ENCODE measurements at regions not wholly inside any gene's neighbourhood (a gene's known extent, or its start where the extent isn't known, plus 50 kb on each side); places are given as distances from the start of the nearest gene placed in this dataset.

GRCh38 chr5:59992206-59992605, 98.7 kb upstream of the PDE4D start:
- Histone ChIP-seq H3K9me3 (ENCODE audit: control insufficient read depth, insufficient read depth, low read depth, low read length) (no peaks in the 10 kb centered on the region), H3K4me1 (ENCODE audit: control insufficient read depth, insufficient read depth, low read length) (no peaks in the 10 kb centered on the region), H3K27ac (ENCODE audit: extremely low read depth, low read depth, low read length) (no peak overlapping the region), H3K36me3 (ENCODE audit: control insufficient read depth in 2 of 2, insufficient read depth in 1 of 2, low read length in 2 of 2) (no peaks in the 10 kb centered on the region), H3K4me3 (ENCODE audit: low read depth, low read length) (no peak overlapping the region)
- POLR2A ChIA-PET: no interaction called here
- TF ChIP-seq ZSCAN23 (tag by site-specific recombination; IDR thresholded peaks at IDR 0.05) (no peak), ZNF473 (tag by site-specific recombination; IDR thresholded peaks at IDR 0.05) (no peak), ZNF354C (tag by site-specific recombination; IDR thresholded peaks at IDR 0.05; ENCODE audit: borderline replicate concordance, low read depth) (no peak), SCRT1 (tag by site-specific recombination; IDR thresholded peaks at IDR 0.05; ENCODE audit: borderline replicate concordance) (no peak), ZNF280D (tag by site-specific recombination; IDR thresholded peaks at IDR 0.05) (no peak), ZBTB1 (tag by site-specific recombination; IDR thresholded peaks at IDR 0.05) (no peak), ZNF664 (tag by site-specific recombination; IDR thresholded peaks at IDR 0.05) (no peak), ZFP37 (tag by site-specific recombination; IDR thresholded peaks at IDR 0.05) (no peak), ZNF501 (tag by site-specific recombination; IDR thresholded peaks at IDR 0.05) (no peak), ZNF692 (tag by site-specific recombination; IDR thresholded peaks at IDR 0.05) (no peak), ZNF658 (tag by site-specific recombination; IDR thresholded peaks at IDR 0.05) (no peak), ZNF157 (tag by site-specific recombination; IDR thresholded peaks at IDR 0.05) (no peak), ZNF521 (tag by site-specific recombination; IDR thresholded peaks at IDR 0.05) (no peak), CTCF (tag by site-specific recombination; IDR thresholded peaks at IDR 0.05) (no peak), ZNF148 (tag by site-specific recombination; IDR thresholded peaks at IDR 0.05; ENCODE audit: borderline replicate concordance) (no peak)
- CTCF ChIA-PET: no interaction called here

- no peaks in the 10 kb centered on the region for H3K4me1 ChIP-seq (ENCODE audit: control insufficient read depth, insufficient read depth, low read length)
- ChIA-PET POLR2A (no interaction called here), CTCF (interaction anchor here (1.0 kb wide), 1 partner anchor 174 kb away, joined by 3 read pairs; no protein-coding TSS in a partner anchor)
- no peak overlapping the region for H3K4me3 ChIP-seq (ENCODE audit: low read depth, low read length)
- no peak overlapping the region for H3K27ac ChIP-seq (ENCODE audit: extremely low read depth, low read depth, low read length)
- no peaks in the 10 kb centered on the region for H3K9me3 ChIP-seq (ENCODE audit: control insufficient read depth, insufficient read depth, low read depth, low read length)
- H3K36me3 ChIP-seq (ENCODE audit: control insufficient read depth in 2 of 2, insufficient read depth in 1 of 2, low read length in 2 of 2): no peaks in the 10 kb centered on the region
- no peak for TF ChIP-seq ZNF266 (tag by site-specific recombination; IDR thresholded peaks at IDR 0.05; ENCODE audit: low read depth)
- no peak for TF ChIP-seq ZNF704 (tag by site-specific recombination; IDR thresholded peaks at IDR 0.05)
- TF ChIP-seq ZNF624 (tag by site-specific recombination; IDR thresholded peaks at IDR 0.05): no peak
- no peak for TF ChIP-seq KLF8 (tag by site-specific recombination; IDR thresholded peaks at IDR 0.05)
- no peak for TF ChIP-seq ZNF239 (tag by site-specific recombination; IDR thresholded peaks at IDR 0.05)
- no peak for TF ChIP-seq TSHZ1 (tag by site-specific recombination; IDR thresholded peaks at IDR 0.05; ENCODE audit: borderline replicate concordance)
- no peak for TF ChIP-seq ZNF629 (tag by site-specific recombination; IDR thresholded peaks at IDR 0.05)
- TF ChIP-seq MYNN (tag by site-specific recombination; IDR thresholded peaks at IDR 0.05; ENCODE audit: borderline replicate concordance): no peak
These were observed 94.9 kb upstream of the PDE4D start for GRCh38 chr5:59988396-59988795.
